ENCODE measurements at regions not wholly inside any gene's neighbourhood (a gene's known extent, or its start where the extent isn't known, plus 50 kb on each side); places are given as distances from the start of the nearest gene placed in this dataset.

- Histone ChIP-seq H2AFZ (ENCODE audit: low read depth, low read length, poor library complexity, severe bottlenecking) (no peak overlapping the region), H3K9me2 (ENCODE audit: insufficient read depth) (no peaks in the 10 kb centered on the region), H3K36me3 (ENCODE audit: control insufficient read depth in 1 of 2, insufficient read depth in 2 of 2, low read length in 2 of 2) (no peaks in the 10 kb centered on the region), H3K4me1 (ENCODE audit: control insufficient read depth in 1 of 2, insufficient read depth in 2 of 2, low read length in 2 of 2) (no peaks in the 10 kb centered on the region), H3K9ac (ENCODE audit: low read length) (no peak overlapping the region), H3K79me2 (ENCODE audit: insufficient read depth, low read length) (no peaks in the 10 kb centered on the region), H4K20me1 (ENCODE audit: insufficient read depth) (no peaks in the 10 kb centered on the region), H3K27ac (ENCODE audit: low read depth, low read length) (no peak overlapping the region), H3K4me2 (ENCODE audit: low read length) (no peak overlapping the region), H3K27me3 (ENCODE audit: insufficient read depth, low read length) (no peaks in the 10 kb centered on the region), H3K4me3 (replicated peaks in 1 of 2; ENCODE audit: low read depth in 1 of 2, low read length in 2 of 2) (no peak overlapping the region), H3K9me3 (ENCODE audit: control insufficient read depth in 1 of 2, insufficient read depth in 1 of 2, low read depth in 1 of 2, low read length in 2 of 2) (no peaks in the 10 kb centered on the region)
- TF ChIP-seq EZH2phosphoT487 (IDR thresholded peaks at IDR 0.05; ENCODE audit: borderline replicate concordance) (no peak), RAD21 (IDR thresholded peaks at IDR 0.05; ENCODE audit: low read depth) (no peak), ZBTB33 (IDR thresholded peaks at IDR 0.05; ENCODE audit: extremely low read depth, insufficient replicate concordance, low read length) (no peak), JUND (IDR thresholded peaks at IDR 0.05) (no peak), SP1 (IDR thresholded peaks at IDR 0.05; ENCODE audit: low read depth) (no peak), POLR2A (IDR thresholded peaks at IDR 0.05; ENCODE audit: borderline replicate concordance, extremely low read depth, insufficient read depth, insufficient read length) (no peak), TCF7L2 (IDR thresholded peaks at IDR 0.05; ENCODE audit: borderline replicate concordance, extremely low read depth, insufficient read depth, insufficient read length) (no peak), CBX3 (IDR thresholded peaks at IDR 0.05; ENCODE audit: low read depth) (no peak), REST (IDR thresholded peaks at IDR 0.05; ENCODE audit: low read depth) (no peak)
- no TSS peak for BruUV-seq (replicated peaks)
- RAD21 ChIA-PET (ENCODE audit: low non-redundant PET in 1 of 2, low total read pairs in 2 of 2, uncharacterized antibody in 2 of 2, unreplicated experiment in 2 of 2), result no interaction called here
- DNase-seq (ENCODE audit: low read depth, low spot score) (no peak), ATAC-seq (no peak)
- POLR2A ChIA-PET, result no interaction called here
- CTCF ChIA-PET, result no interaction called here
- intact Hi-C loops (cut with micrococcal nuclease), result no loop called here
These were observed 288.2 kb downstream of the SOCS6 start for GRCh38 chr18:70577023-70577420.

Measured in HCT116 (cell line).